Left lung (tissue), 4 donors: ENCODE measurements at regions not wholly inside any gene's neighbourhood (a gene's known extent, or its start where the extent isn't known, plus 50 kb on each side); places are given as distances from the start of the nearest gene placed in this dataset.
"Not testable (repeated sequence)": the region's sequence is repeated elsewhere in the genome, so short reads cannot be mapped to it uniquely, and the experiment has no call there.

Source experiments
- ATAC-seq: fragments of 200-7000 bp; cut with Tn5 transposase; one replicate; pipeline ENCODE4 v1.9.1; 2020; ENCODE audit warnings: moderate library complexity
- DNase-seq, 4 donors: peaks; one replicate each; pipeline ENCODE4 v3.0.0-alpha.2; 2013 to 2020
- H3K27ac ChIP-seq, 2 donors: fragments of 200-600 bp; sonication (generic) in 1 of 2; one replicate each; pipeline versions ENCODE4 v1.5.0 to v1.8.0; 2020 to 2021
- H3K27me3 ChIP-seq, 2 donors: fragments of 200-600 bp; sonication (generic) in 1 of 2; one replicate each; pipeline versions ENCODE4 v1.5.0 to v1.8.0; 2020 to 2021
- H3K36me3 ChIP-seq, 2 donors: fragments of 200-600 bp; sonication (generic) in 1 of 2; one replicate each; pipeline versions ENCODE4 v1.5.0 to v1.8.0; 2020 to 2021
- H3K4me1 ChIP-seq, 2 donors: fragments of 200-600 bp; one replicate each; pipeline ENCODE4 v1.8.0; 2021
- H3K4me3 ChIP-seq, 2 donors: fragments of 200-600 bp; sonication (generic) in 1 of 2; one replicate each; pipeline versions ENCODE4 v1.5.0 to v1.8.0; 2020 to 2021; ENCODE audit warnings: mild to moderate bottlenecking in 1 of 2
- H3K9me3 ChIP-seq, 2 donors: fragments of 200-600 bp; sonication (generic) in 1 of 2; one replicate each; pipeline versions ENCODE4 v1.5.0 to v1.8.0; 2020 to 2021
- intact Hi-C, 2 donors: fragments of 100-400 bp; cut with DNase I; formaldehyde crosslinking; loops; one replicate each; pipeline versions ENCODE4 v1.11.2 to v1.14.2; 2022
- TF ChIP-seq, protein P1 (sequence below), 2 donors: fragments of 200-600 bp; sonication (generic) in 1 of 2; IDR thresholded peaks; one replicate each; pipeline versions ENCODE4 v1.5.0 to v1.8.0; 2021; ENCODE audit warnings: antibody characterized with exemption in 2 of 2
- donor health status: DM: no; HTN: yes; CAD: no.
- donor health status: DM: no; HTN: no; CAD: no.

DNA sequence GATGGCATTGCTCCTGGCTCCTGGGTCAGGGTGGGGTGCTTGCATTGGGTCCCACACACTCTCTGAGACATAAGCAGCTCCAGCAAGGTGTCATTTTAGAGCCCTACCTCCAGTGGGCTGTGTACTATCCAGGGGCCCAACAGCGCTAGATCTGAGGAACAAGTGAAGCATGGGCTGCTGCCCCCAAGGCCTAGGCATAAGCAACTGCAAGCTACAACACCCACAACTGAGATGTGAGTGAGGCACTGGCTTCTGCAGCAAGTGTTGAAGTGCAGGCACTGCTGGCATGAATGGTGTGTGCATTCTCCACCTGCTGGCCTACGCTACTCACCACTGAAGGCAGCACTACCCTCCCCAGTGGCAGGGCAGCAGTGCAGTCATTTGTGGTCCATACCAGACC is 81.0 kb upstream of the STK39 start:
- Histone ChIP-seq H3K27ac (no peak overlapping the region), H3K27me3 (peaks cover 0 to 1% of the 10 kb centered on the region in 2 donors), H3K4me1 (no peaks in the 10 kb centered on the region), H3K4me3 (no peak overlapping the region), H3K36me3 (no peaks in the 10 kb centered on the region), H3K9me3 (peaks cover 0 to 26% of the 10 kb centered on the region in 2 donors)
- no peak for ATAC-seq
- intact Hi-C loops = no loop called here
- no peak for DNase-seq
- TF ChIP-seq, protein P1, sequence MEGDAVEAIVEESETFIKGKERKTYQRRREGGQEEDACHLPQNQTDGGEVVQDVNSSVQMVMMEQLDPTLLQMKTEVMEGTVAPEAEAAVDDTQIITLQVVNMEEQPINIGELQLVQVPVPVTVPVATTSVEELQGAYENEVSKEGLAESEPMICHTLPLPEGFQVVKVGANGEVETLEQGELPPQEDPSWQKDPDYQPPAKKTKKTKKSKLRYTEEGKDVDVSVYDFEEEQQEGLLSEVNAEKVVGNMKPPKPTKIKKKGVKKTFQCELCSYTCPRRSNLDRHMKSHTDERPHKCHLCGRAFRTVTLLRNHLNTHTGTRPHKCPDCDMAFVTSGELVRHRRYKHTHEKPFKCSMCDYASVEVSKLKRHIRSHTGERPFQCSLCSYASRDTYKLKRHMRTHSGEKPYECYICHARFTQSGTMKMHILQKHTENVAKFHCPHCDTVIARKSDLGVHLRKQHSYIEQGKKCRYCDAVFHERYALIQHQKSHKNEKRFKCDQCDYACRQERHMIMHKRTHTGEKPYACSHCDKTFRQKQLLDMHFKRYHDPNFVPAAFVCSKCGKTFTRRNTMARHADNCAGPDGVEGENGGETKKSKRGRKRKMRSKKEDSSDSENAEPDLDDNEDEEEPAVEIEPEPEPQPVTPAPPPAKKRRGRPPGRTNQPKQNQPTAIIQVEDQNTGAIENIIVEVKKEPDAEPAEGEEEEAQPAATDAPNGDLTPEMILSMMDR (IDR thresholded peaks at IDR 0.05) = no peak

DNA sequence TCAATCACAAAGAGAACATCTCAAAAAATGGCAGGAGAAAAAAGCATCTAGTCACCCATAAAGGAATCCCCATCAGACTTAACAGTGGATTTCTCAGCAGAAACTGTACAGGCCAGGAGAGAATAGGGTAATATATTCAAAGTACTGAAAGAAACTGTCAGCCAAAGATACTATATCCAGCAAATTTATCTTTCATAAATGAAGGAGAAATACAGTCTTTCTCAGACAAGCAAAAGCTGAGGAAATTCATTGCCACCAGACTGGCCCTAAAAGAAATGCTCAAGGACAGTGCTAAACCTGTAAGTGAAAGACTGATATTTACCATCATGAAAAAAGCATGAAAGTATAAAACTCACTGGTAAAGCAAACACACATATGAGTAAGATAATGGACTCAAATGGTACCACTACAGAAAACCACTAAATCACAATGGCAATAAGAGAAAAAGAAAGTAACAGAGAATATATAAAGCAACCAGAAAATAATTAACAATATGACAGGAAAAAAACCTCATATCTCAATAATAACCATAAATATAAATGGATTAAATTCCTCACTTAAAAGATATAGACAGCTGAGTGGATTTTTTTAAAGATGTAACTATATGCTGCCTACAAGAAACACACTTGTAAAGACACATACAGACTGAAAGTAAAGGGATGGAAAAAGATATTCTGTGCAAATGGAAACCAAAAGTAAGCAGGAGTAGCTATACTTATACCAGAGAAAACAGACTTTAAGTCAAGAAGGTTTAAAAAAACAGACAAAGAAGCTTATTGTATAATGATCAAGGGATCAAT is 83.4 kb upstream of the STK39 start:
- ATAC-seq (no peak), DNase-seq (no peak)
- intact Hi-C loops = no loop called here
- Histone ChIP-seq H3K4me1 (no peaks in the 10 kb centered on the region), H3K27ac (no peak overlapping the region), H3K4me3 (no peak overlapping the region), H3K9me3 (peaks cover 0 to 26% of the 10 kb centered on the region in 2 donors), H3K36me3 (no peaks in the 10 kb centered on the region), H3K27me3 (no peaks in the 10 kb centered on the region)
- TF ChIP-seq, protein P1 (IDR thresholded peaks at IDR 0.05) = no peak

DNA sequence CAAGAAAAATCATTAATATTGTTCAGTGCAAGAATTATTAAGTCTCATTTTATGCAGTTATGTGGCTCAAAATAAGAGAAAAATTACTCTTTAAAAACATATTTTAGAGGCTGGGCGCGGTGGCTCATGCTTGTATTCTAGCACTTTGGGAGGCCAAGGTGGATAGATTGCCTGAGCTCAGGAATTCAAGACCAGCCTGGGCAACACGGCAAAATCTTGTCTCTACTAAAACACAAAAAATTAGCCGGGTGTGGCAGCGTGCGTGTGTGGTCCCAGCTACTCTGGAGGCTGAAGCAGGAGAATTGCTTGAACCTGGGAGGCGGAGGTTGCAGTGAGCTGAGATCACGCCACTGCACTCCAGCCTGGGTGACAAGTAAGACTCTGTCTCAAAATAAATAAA is 87.9 kb upstream of the STK39 start:
- H3K4me1 ChIP-seq, DNase-seq, H3K36me3 ChIP-seq, H3K27me3 ChIP-seq, intact Hi-C loops, H3K27ac ChIP-seq, H3K4me3 ChIP-seq, ATAC-seq: not testable (repeated sequence)
- H3K9me3 ChIP-seq = peaks cover 0 to 16% of the 10 kb centered on the region in 2 donors

DNA sequence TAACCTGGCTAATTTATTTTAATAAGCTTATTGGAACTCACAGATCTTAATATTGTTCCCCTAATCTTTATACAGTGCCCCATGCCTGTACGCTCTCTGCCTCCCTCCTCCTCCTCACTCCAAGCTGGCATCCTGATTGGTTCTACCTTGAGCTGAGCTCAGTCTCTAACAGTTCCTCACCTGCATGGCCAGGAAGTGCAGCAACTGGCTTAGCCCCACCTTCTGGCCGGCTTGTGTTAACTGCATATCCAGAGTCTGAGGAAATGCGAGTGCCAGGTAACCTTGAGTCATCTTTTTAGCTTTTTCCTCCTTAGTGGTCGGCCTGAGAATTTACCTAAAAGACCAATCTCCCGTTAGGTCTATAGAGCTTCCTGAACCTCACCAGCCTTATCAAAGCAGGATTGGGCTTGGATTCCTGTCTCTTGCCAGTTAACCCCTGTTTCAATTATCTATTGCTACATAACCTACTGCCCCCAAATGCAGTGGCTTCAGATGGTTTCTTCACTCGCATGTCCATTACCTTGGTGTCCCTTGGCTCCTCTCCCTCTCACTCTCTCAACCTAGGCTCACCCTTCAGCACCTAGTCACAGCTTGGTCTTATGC is 89.5 kb upstream of the STK39 start:
- peak in 2 of 4 donors; percentile 30 to 44 for DNase-seq
- TF ChIP-seq, protein P1 (IDR thresholded peaks at IDR 0.05) = peak; percentile 16 to 32
- no peaks in the 10 kb centered on the region for H3K4me1 ChIP-seq
- H3K36me3 ChIP-seq = no peaks in the 10 kb centered on the region
- peak; percentile 99 for ATAC-seq
- H3K4me3 ChIP-seq = no peak overlapping the region
- no peaks in the 10 kb centered on the region for H3K27me3 ChIP-seq
- H3K9me3 ChIP-seq = peaks cover 0 to 2% of the 10 kb centered on the region in 2 donors
- H3K27ac ChIP-seq = no peak overlapping the region
- intact Hi-C loops = no loop called here

DNA sequence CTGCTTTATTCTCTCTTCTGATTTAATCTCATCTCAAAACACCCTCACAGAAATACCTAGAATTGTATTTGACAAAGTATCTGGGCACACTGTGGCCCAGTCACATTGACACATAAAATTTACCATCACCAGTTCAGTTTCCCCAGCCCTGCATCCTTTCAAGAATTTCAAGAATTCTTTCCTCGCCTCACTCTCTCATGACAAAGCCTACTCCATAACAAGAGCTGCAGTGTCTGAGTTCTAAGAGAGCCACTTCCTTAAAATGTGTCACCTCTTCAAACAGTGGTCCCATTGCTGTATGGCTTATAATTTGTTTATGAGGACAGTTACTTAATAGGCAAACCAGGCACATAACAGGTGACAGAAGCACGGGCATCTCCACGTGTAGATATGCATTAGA is 90.9 kb upstream of the STK39 start:
- Histone ChIP-seq H3K36me3 (no peaks in the 10 kb centered on the region), H3K4me1 (no peaks in the 10 kb centered on the region), H3K27me3 (peaks cover 0 to 6% of the 10 kb centered on the region in 2 donors), H3K9me3 (no peaks in the 10 kb centered on the region), H3K4me3 (no peak overlapping the region), H3K27ac (no peak overlapping the region)
- TF ChIP-seq, protein P1 (IDR thresholded peaks at IDR 0.05) = no peak
- DNase-seq (no peak), ATAC-seq (no peak)
- intact Hi-C loops = no loop called here
